Panc1 (cell line): ENCODE measurements at regions not wholly inside any gene's neighbourhood (a gene's known extent, or its start where the extent isn't known, plus 50 kb on each side); places are given as distances from the start of the nearest gene placed in this dataset.

Source experiments
- ATAC-seq: fragments of 200-7000 bp; cut with Tn5 transposase; 2 replicates; pipeline ENCODE4 v1.9.1; 2020; ENCODE audit warnings: mild to moderate bottlenecking, moderate library complexity
- BruUV-seq: library from RNA; stranded (reverse); fragments of 400-500 nt; replicated peaks from 2 replicates; lab custom pipeline; 2021; lab: Mats Ljungman, UMichigan
- CTCF ChIA-PET: fragments of 300-600 bp; sonication (Branson Sonifier 250); formaldehyde crosslinking; loops from one replicate; lab custom pipeline; 2022; ENCODE audit warnings: antibody characterized with exemption; lab: Charles Lee
- POLR2A ChIA-PET: fragments of 300-600 bp; sonication (Branson Sonifier 250); formaldehyde crosslinking; loops from one replicate; lab custom pipeline; 2022; ENCODE audit warnings: antibody characterized with exemption; lab: Charles Lee
- DNase-seq: peaks from one replicate; pipeline ENCODE4 v3.0.0-alpha.2; 2010; ENCODE audit warnings: low read depth, low spot score
- H3K27ac ChIP-seq: 2 replicates; pipeline ENCODE4 v1.5.1; 2011; ENCODE audit warnings: mild to moderate bottlenecking, low read length, inconsistent platforms
- H3K27me3 ChIP-seq: fragments of 200-500 bp; sonication (Bioruptor generic); 2 replicates; pipeline ENCODE4 v1.6.0; 2014; ENCODE audit warnings: low read length, inconsistent platforms; ENCODE audit not compliant: control insufficient read depth, insufficient read depth
- H3K36me3 ChIP-seq: fragments of 200-500 bp; sonication (Bioruptor generic); 2 replicates; pipeline ENCODE4 v1.5.1; 2014; ENCODE audit warnings: inconsistent platforms, mild to moderate bottlenecking, low read length, moderate library complexity; ENCODE audit not compliant: control insufficient read depth, insufficient read depth
- H3K4me1 ChIP-seq: 2 replicates; pipeline ENCODE4 v1.5.1; 2011; ENCODE audit warnings: inconsistent platforms, mild to moderate bottlenecking, low read length, moderate library complexity; ENCODE audit not compliant: control insufficient read depth, insufficient read depth
- H3K4me3 ChIP-seq, 2 experiments: 2 replicates each; pipeline ENCODE4 v1.5.1; 2011 to 2012; ENCODE audit warnings: low read depth in 2 of 2, low read length in 2 of 2, mild to moderate bottlenecking in 2 of 2, inconsistent platforms in 1 of 2, moderate library complexity in 1 of 2
- H3K9me3 ChIP-seq: fragments of 200-500 bp; sonication (Bioruptor generic); 2 replicates; pipeline ENCODE4 v1.5.1; 2014; ENCODE audit warnings: low read depth, mild to moderate bottlenecking, inconsistent platforms, low read length, moderate library complexity; ENCODE audit not compliant: control insufficient read depth, insufficient read depth
- POLR2AphosphoS5 ChIP-seq: IDR thresholded peaks from 2 replicates; pipeline ENCODE4 v1.6.1; 2012; ENCODE audit warnings: mild to moderate bottlenecking, low read depth, low read length, moderate library complexity
- SIN3A ChIP-seq: IDR thresholded peaks from 2 replicates; pipeline ENCODE4 v1.6.1; 2012; ENCODE audit warnings: low read depth, mild to moderate bottlenecking, low read length, moderate library complexity, borderline replicate concordance; ENCODE audit not compliant: insufficient read depth
- TCF7L2 ChIP-seq: IDR thresholded peaks from 2 replicates; pipeline ENCODE4 v1.6.1; 2011; ENCODE audit warnings: mild to moderate bottlenecking, low read depth, low read length, inconsistent platforms
- in situ Hi-C: cut with HindIII; loops from 2 replicates; pipeline ENCODE4 v1.10.0; 2016; ENCODE audit warnings: low sequenced_read_pairs, low pct_unique_long_range_greater_than_20kb
- intact Hi-C: fragments of 100-400 bp; cut with micrococcal nuclease; formaldehyde crosslinking; loops from one replicate; pipeline ENCODE4 v1.10.0; 2022; ENCODE audit not compliant: unreplicated experiment
- TF ChIP-seq, protein P1 (sequence below), 2 experiments: IDR thresholded peaks; 2 replicates each; pipeline ENCODE4 v1.6.1; 2011 to 2012; ENCODE audit warnings: low read depth in 2 of 2, control low read depth in 1 of 2, low read length in 1 of 2, mild to moderate bottlenecking in 1 of 2, moderate library complexity in 1 of 2; ENCODE audit not compliant: insufficient read depth in 1 of 2
- TF ChIP-seq, protein P2 (sequence below): fragments of 450-650 bp; IDR thresholded peaks from 2 replicates; pipeline ENCODE4 v1.5.1; 2017; ENCODE audit warnings: mild to moderate bottlenecking

DNA sequence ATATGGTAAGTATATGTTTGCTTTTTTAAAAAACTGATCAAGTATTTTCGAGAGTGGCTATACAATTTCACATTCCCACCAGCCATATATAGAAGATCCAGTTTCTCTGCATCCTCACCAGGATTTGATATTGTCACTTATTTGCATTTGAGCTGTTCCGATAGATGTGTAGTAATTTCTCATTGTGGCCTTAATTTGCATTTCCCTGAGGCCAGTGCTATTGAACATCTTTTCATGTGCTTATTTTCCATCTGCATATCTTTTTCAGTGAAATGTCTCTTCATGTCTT is 72.9 kb upstream of the VASH1 start:
- no peak for ATAC-seq
- intact Hi-C loops, result no loop called here
- Histone ChIP-seq H3K36me3 (no peaks in the 10 kb centered on the region), H3K4me3 (no peak overlapping the region), H3K27ac (no peak overlapping the region), H3K9me3 (no peaks in the 10 kb centered on the region; the same call in 1 of the 2 replicates), H3K4me1 (no peaks in the 10 kb centered on the region), H3K27me3 (no peaks in the 10 kb centered on the region)
- ChIA-PET POLR2A (no interaction called here), CTCF (no interaction called here)
- in situ Hi-C loops, result no loop called here
- TF ChIP-seq TCF7L2, result no peak
- TF ChIP-seq, protein P1, sequence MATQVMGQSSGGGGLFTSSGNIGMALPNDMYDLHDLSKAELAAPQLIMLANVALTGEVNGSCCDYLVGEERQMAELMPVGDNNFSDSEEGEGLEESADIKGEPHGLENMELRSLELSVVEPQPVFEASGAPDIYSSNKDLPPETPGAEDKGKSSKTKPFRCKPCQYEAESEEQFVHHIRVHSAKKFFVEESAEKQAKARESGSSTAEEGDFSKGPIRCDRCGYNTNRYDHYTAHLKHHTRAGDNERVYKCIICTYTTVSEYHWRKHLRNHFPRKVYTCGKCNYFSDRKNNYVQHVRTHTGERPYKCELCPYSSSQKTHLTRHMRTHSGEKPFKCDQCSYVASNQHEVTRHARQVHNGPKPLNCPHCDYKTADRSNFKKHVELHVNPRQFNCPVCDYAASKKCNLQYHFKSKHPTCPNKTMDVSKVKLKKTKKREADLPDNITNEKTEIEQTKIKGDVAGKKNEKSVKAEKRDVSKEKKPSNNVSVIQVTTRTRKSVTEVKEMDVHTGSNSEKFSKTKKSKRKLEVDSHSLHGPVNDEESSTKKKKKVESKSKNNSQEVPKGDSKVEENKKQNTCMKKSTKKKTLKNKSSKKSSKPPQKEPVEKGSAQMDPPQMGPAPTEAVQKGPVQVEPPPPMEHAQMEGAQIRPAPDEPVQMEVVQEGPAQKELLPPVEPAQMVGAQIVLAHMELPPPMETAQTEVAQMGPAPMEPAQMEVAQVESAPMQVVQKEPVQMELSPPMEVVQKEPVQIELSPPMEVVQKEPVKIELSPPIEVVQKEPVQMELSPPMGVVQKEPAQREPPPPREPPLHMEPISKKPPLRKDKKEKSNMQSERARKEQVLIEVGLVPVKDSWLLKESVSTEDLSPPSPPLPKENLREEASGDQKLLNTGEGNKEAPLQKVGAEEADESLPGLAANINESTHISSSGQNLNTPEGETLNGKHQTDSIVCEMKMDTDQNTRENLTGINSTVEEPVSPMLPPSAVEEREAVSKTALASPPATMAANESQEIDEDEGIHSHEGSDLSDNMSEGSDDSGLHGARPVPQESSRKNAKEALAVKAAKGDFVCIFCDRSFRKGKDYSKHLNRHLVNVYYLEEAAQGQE (IDR thresholded peaks at IDR 0.05; ENCODE audit: insufficient read depth in 1 of 2, low read depth in 2 of 2, low read length in 1 of 2), result no peak
- TF ChIP-seq, protein P2, sequence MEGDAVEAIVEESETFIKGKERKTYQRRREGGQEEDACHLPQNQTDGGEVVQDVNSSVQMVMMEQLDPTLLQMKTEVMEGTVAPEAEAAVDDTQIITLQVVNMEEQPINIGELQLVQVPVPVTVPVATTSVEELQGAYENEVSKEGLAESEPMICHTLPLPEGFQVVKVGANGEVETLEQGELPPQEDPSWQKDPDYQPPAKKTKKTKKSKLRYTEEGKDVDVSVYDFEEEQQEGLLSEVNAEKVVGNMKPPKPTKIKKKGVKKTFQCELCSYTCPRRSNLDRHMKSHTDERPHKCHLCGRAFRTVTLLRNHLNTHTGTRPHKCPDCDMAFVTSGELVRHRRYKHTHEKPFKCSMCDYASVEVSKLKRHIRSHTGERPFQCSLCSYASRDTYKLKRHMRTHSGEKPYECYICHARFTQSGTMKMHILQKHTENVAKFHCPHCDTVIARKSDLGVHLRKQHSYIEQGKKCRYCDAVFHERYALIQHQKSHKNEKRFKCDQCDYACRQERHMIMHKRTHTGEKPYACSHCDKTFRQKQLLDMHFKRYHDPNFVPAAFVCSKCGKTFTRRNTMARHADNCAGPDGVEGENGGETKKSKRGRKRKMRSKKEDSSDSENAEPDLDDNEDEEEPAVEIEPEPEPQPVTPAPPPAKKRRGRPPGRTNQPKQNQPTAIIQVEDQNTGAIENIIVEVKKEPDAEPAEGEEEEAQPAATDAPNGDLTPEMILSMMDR, result no peak
- no peak for TF ChIP-seq POLR2AphosphoS5
- no peak for TF ChIP-seq SIN3A
- BruUV-seq, result no TSS peak
- no peak for DNase-seq

DNA sequence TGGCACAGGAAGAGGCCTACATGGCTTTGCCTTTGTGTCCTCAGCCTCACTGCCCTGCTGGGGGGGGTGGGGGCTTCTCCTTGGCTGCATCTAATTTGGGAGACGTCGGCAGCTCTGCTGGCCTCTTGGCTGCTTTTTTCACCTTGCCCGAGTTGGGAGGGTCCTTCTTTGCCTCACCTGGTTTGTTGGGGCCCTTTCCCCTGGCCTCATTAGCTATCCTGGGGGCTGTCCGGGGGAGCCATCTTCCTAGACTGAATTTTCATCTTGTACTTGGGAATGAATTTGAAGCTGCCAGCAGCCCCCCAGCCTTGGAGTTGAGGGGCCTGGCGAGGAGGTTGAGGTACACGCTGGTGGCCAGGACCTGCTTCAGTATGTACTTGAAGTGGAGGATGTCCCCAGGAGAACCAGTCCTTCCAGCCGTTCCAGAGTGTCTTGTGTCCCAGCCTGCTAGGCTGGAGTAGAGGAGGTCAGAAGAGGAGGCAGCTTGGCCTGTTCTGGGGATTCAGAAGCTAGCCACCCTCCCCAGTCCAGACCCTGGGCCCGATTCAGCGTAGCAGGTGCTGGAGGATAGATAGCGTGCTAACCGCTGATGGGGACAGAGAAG is 70.7 kb upstream of the VASH1 start:
- Histone ChIP-seq H3K36me3 (no peaks in the 10 kb centered on the region), H3K27ac (no peak overlapping the region), H3K27me3 (no peaks in the 10 kb centered on the region), H3K4me1 (no peaks in the 10 kb centered on the region), H3K4me3 (no peak overlapping the region), H3K9me3 (no peaks in the 10 kb centered on the region; the same call in 1 of the 2 replicates)
- TF ChIP-seq, protein P2, result no peak
- TF ChIP-seq SIN3A (no peak), POLR2AphosphoS5 (no peak), TCF7L2 (no peak)
- TF ChIP-seq, protein P1 (IDR thresholded peaks at IDR 0.05; ENCODE audit: insufficient read depth in 1 of 2, low read depth in 2 of 2, low read length in 1 of 2), result no peak
- ChIA-PET POLR2A (interaction anchor here (0.6 kb wide), 1 partner anchor 500 kb away, joined by 3 read pairs; no protein-coding TSS in a partner anchor), CTCF (no interaction called here)
- in situ Hi-C loops, result no loop called here
- BruUV-seq, result no TSS peak
- intact Hi-C loops, result no loop called here
- DNase-seq (no peak), ATAC-seq (no peak)
